ENCODE measurements at regions not wholly inside any gene's neighbourhood (a gene's known extent, or its start where the extent isn't known, plus 50 kb on each side); places are given as distances from the start of the nearest gene placed in this dataset.

- no peak for TF ChIP-seq PRDM4 (tag by site-specific recombination; IDR thresholded peaks at IDR 0.05)
- no peak for TF ChIP-seq ZNF704 (tag by site-specific recombination; IDR thresholded peaks at IDR 0.05)
- no peak for TF ChIP-seq ZIC2 (tag by site-specific recombination; IDR thresholded peaks at IDR 0.05)
- no peak for TF ChIP-seq TRIM28 (IDR thresholded peaks at IDR 0.05; ENCODE audit: borderline replicate concordance, low read length)
- no peak for TF ChIP-seq ZNF138 (tag by site-specific recombination; IDR thresholded peaks at IDR 0.05; ENCODE audit: borderline replicate concordance)
- TF ChIP-seq ZNF48 (tag by site-specific recombination; IDR thresholded peaks at IDR 0.05): no peak
- TF ChIP-seq KLF16 (tag by site-specific recombination; IDR thresholded peaks at IDR 0.05): no peak
- no peak for TF ChIP-seq ZSCAN4 (tag by site-specific recombination; IDR thresholded peaks at IDR 0.05)
Observed at GRCh38 chr9:82313697-82314096, 325.1 kb downstream of the SPATA31D1 start (continued).

GRCh38 chr9:82320566-82320965, 332.0 kb downstream of the SPATA31D1 start:
- no peak overlapping the region for H3K4me3 ChIP-seq (ENCODE audit: low read depth, low read length)
- H3K36me3 ChIP-seq (ENCODE audit: control insufficient read depth in 2 of 2, insufficient read depth in 1 of 2, low read length in 2 of 2): no peaks in the 10 kb centered on the region
- CTCF ChIA-PET: interaction anchor here (1.2 kb wide), 1 partner anchor 12 kb away, joined by 4 read pairs; no protein-coding TSS in a partner anchor
- no peak overlapping the region for H3K27ac ChIP-seq (ENCODE audit: extremely low read depth, low read depth, low read length)
- no peaks in the 10 kb centered on the region for H3K4me1 ChIP-seq (ENCODE audit: control insufficient read depth, insufficient read depth, low read length)
- POLR2A ChIA-PET: no interaction called here
- no peak for TF ChIP-seq ZNF138 (tag by site-specific recombination; IDR thresholded peaks at IDR 0.05; ENCODE audit: borderline replicate concordance)
- TF ChIP-seq TSHZ1 (tag by site-specific recombination; IDR thresholded peaks at IDR 0.05; ENCODE audit: borderline replicate concordance): no peak
- no peak for TF ChIP-seq HOXD13 (CRISPR knock-in tag; IDR thresholded peaks at IDR 0.05; ENCODE audit: borderline replicate concordance)
- TF ChIP-seq SP7 (tag by site-specific recombination; IDR thresholded peaks at IDR 0.05): no peak
- no peak for TF ChIP-seq ZNF10 (tag by site-specific recombination; IDR thresholded peaks at IDR 0.05)
- TF ChIP-seq ZNF24 (tag by site-specific recombination; IDR thresholded peaks at IDR 0.05): no peak
- TF ChIP-seq ZNF449 (tag by site-specific recombination; IDR thresholded peaks at IDR 0.05): no peak
- no peak for TF ChIP-seq SCRT1 (tag by site-specific recombination; IDR thresholded peaks at IDR 0.05; ENCODE audit: borderline replicate concordance)
- no peak for TF ChIP-seq ZSCAN5A (tag by site-specific recombination; IDR thresholded peaks at IDR 0.05)
- no peak for TF ChIP-seq PBX3 (CRISPR knock-in tag; IDR thresholded peaks at IDR 0.05)
- no peak for TF ChIP-seq SCRT2 (tag by site-specific recombination; IDR thresholded peaks at IDR 0.05)
- no peaks in the 10 kb centered on the region for H3K9me3 ChIP-seq (ENCODE audit: control insufficient read depth, insufficient read depth, low read depth, low read length)
